Left ventricle myocardium inferior (tissue), 1 donor: ENCODE measurements at regions not wholly inside any gene's neighbourhood (a gene's known extent, or its start where the extent isn't known, plus 50 kb on each side); places are given as distances from the start of the nearest gene placed in this dataset.

Experiments used
- DNase-seq: peaks from one replicate; pipeline ENCODE4 v3.0.0-alpha.2; 2020
- H3K27ac ChIP-seq: fragments of 200-600 bp; replicated peaks from 2 replicates; pipeline ENCODE4 v1.8.0; 2021
- H3K27me3 ChIP-seq: fragments of 200-600 bp; 2 replicates; pipeline ENCODE4 v1.8.0; 2021; ENCODE audit warnings: low read depth
- H3K36me3 ChIP-seq: fragments of 200-600 bp; 2 replicates; pipeline ENCODE4 v1.8.0; 2021
- H3K4me1 ChIP-seq: fragments of 200-600 bp; 2 replicates; pipeline ENCODE4 v1.8.0; 2021
- H3K4me3 ChIP-seq: fragments of 200-600 bp; 2 replicates; pipeline ENCODE4 v1.8.0; 2021; ENCODE audit warnings: mild to moderate bottlenecking, moderate library complexity
- H3K9me3 ChIP-seq: fragments of 200-600 bp; replicated peaks from 2 replicates; pipeline ENCODE4 v1.8.0; 2021
- intact Hi-C: fragments of 100-400 bp; cut with micrococcal nuclease; formaldehyde crosslinking; loops from one replicate; pipeline ENCODE4 v1.11.0; 2022
- TF ChIP-seq, protein P1 (sequence below): fragments of 200-600 bp; IDR thresholded peaks from 2 replicates; pipeline ENCODE4 v1.8.0; 2021; ENCODE audit warnings: antibody characterized with exemption, mild to moderate bottlenecking, borderline replicate concordance
- donor health status: DM: no; HTN: yes; CAD: no; lungs with severe emphysema.

DNA sequence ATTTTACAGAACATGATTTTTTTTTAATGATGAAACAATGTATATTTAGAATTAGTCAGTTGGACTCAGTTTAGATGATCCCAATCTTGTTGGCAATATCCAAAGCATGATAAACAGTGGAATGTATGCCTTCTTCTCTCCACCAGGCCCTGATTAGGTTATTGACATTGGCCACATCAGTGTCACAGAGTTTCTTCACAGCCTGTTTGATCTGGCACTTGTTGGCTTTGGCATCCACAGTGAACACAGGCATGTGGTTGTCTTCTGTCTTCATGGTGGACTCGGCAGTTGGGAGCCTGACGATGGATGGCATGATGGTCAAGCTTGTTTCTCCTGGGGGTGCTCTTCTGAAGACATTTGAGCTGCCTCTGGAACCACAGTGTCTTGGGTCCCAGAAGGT is 317.5 kb downstream of the PMP22 start:
- TF ChIP-seq, protein P1, sequence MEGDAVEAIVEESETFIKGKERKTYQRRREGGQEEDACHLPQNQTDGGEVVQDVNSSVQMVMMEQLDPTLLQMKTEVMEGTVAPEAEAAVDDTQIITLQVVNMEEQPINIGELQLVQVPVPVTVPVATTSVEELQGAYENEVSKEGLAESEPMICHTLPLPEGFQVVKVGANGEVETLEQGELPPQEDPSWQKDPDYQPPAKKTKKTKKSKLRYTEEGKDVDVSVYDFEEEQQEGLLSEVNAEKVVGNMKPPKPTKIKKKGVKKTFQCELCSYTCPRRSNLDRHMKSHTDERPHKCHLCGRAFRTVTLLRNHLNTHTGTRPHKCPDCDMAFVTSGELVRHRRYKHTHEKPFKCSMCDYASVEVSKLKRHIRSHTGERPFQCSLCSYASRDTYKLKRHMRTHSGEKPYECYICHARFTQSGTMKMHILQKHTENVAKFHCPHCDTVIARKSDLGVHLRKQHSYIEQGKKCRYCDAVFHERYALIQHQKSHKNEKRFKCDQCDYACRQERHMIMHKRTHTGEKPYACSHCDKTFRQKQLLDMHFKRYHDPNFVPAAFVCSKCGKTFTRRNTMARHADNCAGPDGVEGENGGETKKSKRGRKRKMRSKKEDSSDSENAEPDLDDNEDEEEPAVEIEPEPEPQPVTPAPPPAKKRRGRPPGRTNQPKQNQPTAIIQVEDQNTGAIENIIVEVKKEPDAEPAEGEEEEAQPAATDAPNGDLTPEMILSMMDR, result no peak
- H3K9me3 ChIP-seq, result no peaks in the 10 kb centered on the region
- no peak for DNase-seq
- no peak overlapping the region for H3K4me3 ChIP-seq
- H3K36me3 ChIP-seq, result no peaks in the 10 kb centered on the region
- intact Hi-C loops, result no loop called here
- H3K4me1 ChIP-seq, result no peaks in the 10 kb centered on the region
- H3K27me3 ChIP-seq, result peaks cover 12% of the 10 kb centered on the region
- no peak overlapping the region for H3K27ac ChIP-seq

DNA sequence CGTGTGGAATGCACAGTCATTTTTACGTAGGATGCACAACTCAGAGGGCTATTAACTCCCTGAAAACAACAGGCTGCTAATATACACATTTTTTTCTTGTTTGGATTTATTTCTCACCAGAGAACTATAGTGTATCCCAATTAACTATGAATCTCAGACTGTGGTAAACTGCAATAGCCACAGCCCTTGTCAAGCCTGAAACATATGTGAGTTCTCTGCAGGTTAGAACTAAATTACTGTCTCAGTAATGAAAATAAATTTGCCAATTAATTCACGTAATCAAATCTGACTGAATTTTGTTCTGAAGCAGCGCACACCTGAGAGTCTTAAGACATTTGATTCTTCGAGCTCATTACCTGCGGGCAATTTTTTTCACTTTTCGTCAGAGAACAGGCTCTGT is 318.6 kb downstream of the PMP22 start:
- no peaks in the 10 kb centered on the region for H3K36me3 ChIP-seq
- H3K27me3 ChIP-seq, result peaks cover 12% of the 10 kb centered on the region
- intact Hi-C loops, result no loop called here
- DNase-seq, result no peak
- H3K27ac ChIP-seq, result no peak overlapping the region
- no peak overlapping the region for H3K4me3 ChIP-seq
- TF ChIP-seq, protein P1, result no peak
- H3K4me1 ChIP-seq, result no peaks in the 10 kb centered on the region
- H3K9me3 ChIP-seq, result no peaks in the 10 kb centered on the region

DNA sequence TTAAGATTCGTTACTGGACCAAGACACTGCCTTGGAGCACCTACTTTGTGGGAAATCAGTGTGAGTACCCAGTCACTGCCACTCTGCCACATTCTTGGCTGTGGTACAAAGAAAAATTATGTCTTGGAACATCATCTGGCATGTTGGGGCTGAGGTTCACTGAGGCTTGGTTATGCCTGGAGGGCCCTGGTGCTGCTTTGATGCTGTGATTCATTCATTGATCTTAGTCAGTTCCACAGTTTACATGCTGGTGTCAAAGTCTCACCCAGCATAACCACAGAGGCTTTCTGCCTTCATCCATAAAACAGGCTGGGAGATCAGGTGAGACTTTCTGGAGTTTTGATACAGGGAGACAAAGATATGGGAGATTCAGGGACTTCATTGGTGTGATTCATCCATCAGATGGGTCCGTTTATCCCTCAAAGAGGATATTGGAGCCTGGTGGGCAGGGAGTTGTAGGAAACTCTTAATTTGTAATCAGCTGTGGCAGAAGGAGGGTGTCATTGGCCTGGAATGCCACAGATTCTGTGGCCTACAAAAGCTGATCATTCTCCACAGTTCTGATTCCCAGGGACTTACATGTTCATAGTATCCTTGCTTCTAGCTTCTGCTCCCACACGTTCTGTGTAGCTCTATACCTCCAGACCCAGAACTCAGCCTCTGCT is 322.5 kb downstream of the PMP22 start:
- TF ChIP-seq, protein P1, result no peak
- no peaks in the 10 kb centered on the region for H3K9me3 ChIP-seq
- intact Hi-C loops, result no loop called here
- no peak overlapping the region for H3K27ac ChIP-seq
- no peaks in the 10 kb centered on the region for H3K36me3 ChIP-seq
- DNase-seq, result no peak
- H3K4me1 ChIP-seq, result no peaks in the 10 kb centered on the region
- peaks cover 5% of the 10 kb centered on the region for H3K27me3 ChIP-seq
- no peak overlapping the region for H3K4me3 ChIP-seq

DNA sequence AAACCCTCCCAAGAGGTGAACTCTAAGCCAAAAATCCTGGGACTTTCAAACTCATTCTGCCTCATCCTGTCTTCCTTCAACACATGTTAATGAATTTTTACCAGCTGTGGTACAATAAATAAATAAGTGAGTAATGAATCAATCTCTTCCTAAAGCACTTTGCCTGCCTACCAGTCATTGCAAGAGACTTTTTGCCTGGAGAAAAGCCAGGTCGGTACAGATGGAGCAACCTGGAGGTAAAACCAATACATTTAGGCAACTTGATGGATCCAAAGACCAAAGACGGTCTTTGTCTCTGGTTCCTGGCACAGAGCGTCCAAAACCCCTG is 324.2 kb downstream of the PMP22 start:
- Histone ChIP-seq H3K9me3 (no peaks in the 10 kb centered on the region), H3K36me3 (no peaks in the 10 kb centered on the region), H3K27ac (no peak overlapping the region), H3K4me1 (no peaks in the 10 kb centered on the region), H3K27me3 (peaks cover 5% of the 10 kb centered on the region), H3K4me3 (no peak overlapping the region)
- no peak for DNase-seq
- intact Hi-C loops, result no loop called here
- TF ChIP-seq, protein P1, result no peak

DNA sequence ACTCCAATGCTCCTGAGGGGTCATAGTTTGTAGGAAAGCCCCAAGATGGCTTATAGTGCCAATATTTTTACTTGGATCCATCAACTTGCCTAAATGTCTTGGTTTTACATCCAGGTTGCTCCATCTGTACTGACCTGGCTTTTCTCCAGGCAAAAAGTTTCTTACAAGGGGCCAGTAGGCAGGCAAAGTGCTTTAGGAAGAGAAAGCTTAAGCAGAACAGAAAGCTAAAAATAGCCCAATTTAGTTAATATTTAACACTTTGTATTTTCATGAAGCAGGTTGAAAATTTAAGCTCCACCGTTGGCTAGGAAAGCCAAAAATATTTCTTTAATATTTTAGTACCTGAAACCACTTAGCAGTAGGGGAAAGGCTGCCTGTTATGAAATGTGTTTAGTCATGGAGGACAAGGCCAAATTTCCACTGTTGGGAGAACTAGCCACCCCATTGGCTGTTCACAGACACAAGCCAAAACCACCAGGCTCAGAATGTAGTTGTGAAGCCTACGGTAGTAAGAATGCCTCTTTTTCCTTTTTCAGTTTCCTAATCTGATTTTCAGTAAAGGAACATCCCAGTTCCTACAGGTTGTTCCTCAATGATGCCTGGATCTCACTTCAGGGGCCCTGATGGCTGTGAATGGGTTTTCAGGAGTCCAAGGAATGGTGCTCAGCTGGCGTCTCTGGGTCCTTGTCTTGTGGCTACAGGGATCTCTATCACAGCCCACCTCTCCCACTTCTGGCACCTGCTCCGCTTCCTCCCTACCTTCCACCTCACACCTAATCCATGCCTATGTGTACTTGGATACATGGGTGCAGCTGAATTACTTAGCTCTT is 324.8 kb downstream of the PMP22 start:
- Histone ChIP-seq H3K4me1 (no peaks in the 10 kb centered on the region), H3K9me3 (no peaks in the 10 kb centered on the region), H3K27me3 (peaks cover 5% of the 10 kb centered on the region), H3K36me3 (no peaks in the 10 kb centered on the region), H3K4me3 (no peak overlapping the region), H3K27ac (no peak overlapping the region)
- intact Hi-C loops, result no loop called here
- no peak for DNase-seq
- TF ChIP-seq, protein P1, result no peak
